Glomerular visceral epithelial cell (primary cell): ENCODE measurements at regions not wholly inside any gene's neighbourhood (a gene's known extent, or its start where the extent isn't known, plus 50 kb on each side); places are given as distances from the start of the nearest gene placed in this dataset.
A peak's percentile ranks its signal among the peaks of the same experiment; 100 is the strongest.

Source experiments
- DNase-seq: peaks from one replicate; pipeline ENCODE4 v3.0.0-alpha.2; 2016; ENCODE audit errors: extremely low spot score

GRCh38 chr3:5069627-5070026 lies 52.5 kb upstream of the ARL8B start:
- no peak for DNase-seq

GRCh38 chr3:5071061-5071460 lies 51.0 kb upstream of the ARL8B start:
- DNase-seq = peak; percentile 18

- DNase-seq = no peak
These were observed 49.8 kb upstream of the ARL8B start for GRCh38 chr3:5072100-5072816.
